Neural progenitor cell (in vitro differentiated cells): ENCODE measurements at regions not wholly inside any gene's neighbourhood (a gene's known extent, or its start where the extent isn't known, plus 50 kb on each side); places are given as distances from the start of the nearest gene placed in this dataset.
A peak's percentile ranks its signal among the peaks of the same experiment; 100 is the strongest.

Experiments used
- DNase-seq: peaks from one replicate; pipeline ENCODE4 v3.0.0-alpha.2; 2016; ENCODE audit warnings: low spot score
- H2AFZ ChIP-seq: fragments of 200-600 bp; sonication (generic); replicated peaks from 2 replicates; pipeline ENCODE4 v1.6.1; 2016; ENCODE audit warnings: antibody characterized with exemption
- H3F3A ChIP-seq: fragments of 200-600 bp; sonication (generic); 2 replicates; pipeline ENCODE4 v1.6.1; 2016; ENCODE audit warnings: antibody characterized with exemption, low read depth
- H3K27ac ChIP-seq: fragments of 200-600 bp; sonication (generic); 2 replicates; pipeline ENCODE4 v1.5.1; 2016; ENCODE audit warnings: mild to moderate bottlenecking
- H3K27me3 ChIP-seq: fragments of 200-600 bp; sonication (generic); 2 replicates; pipeline ENCODE4 v1.6.1; 2016; ENCODE audit warnings: mild to moderate bottlenecking, moderate library complexity
- H3K36me3 ChIP-seq: fragments of 200-600 bp; sonication (generic); 2 replicates; pipeline ENCODE4 v1.5.1; 2016
- H3K4me1 ChIP-seq: fragments of 200-600 bp; sonication (generic); 2 replicates; pipeline ENCODE4 v1.6.1; 2016; ENCODE audit warnings: mixed run types
- H3K4me2 ChIP-seq: fragments of 200-600 bp; sonication (generic); 2 replicates; pipeline ENCODE4 v1.6.1; 2016
- H3K4me3 ChIP-seq: fragments of 200-600 bp; sonication (generic); 2 replicates; pipeline ENCODE4 v1.5.1; 2016
- H3K79me2 ChIP-seq: fragments of 200-600 bp; sonication (generic); 2 replicates; pipeline ENCODE4 v1.6.1; 2016; ENCODE audit warnings: low read depth
- H3K9ac ChIP-seq: fragments of 200-600 bp; sonication (generic); 2 replicates; pipeline ENCODE4 v1.6.1; 2016
- H3K9me3 ChIP-seq: fragments of 200-600 bp; sonication (generic); 2 replicates; pipeline ENCODE4 v1.5.1; 2016; ENCODE audit warnings: low read depth
- H4K20me1 ChIP-seq: fragments of 200-600 bp; sonication (generic); 2 replicates; pipeline ENCODE4 v1.6.1; 2016; ENCODE audit warnings: low read depth
- H3K27ac Mint-ChIP-seq: 3 replicates; pipeline ENCODE4 v1.8.0; 2021; ENCODE audit warnings: mixed read lengths
- H3K27me3 Mint-ChIP-seq: 2 replicates; pipeline ENCODE4 v1.8.0; 2022; ENCODE audit warnings: low read depth, mild to moderate bottlenecking, inconsistent platforms, moderate library complexity, mixed read lengths; ENCODE audit not compliant: insufficient read depth
- H3K36me3 Mint-ChIP-seq: 3 replicates; pipeline ENCODE4 v1.8.0; 2021; ENCODE audit warnings: mixed read lengths
- H3K4me1 Mint-ChIP-seq: 3 replicates; pipeline ENCODE4 v1.8.0; 2021; ENCODE audit warnings: mixed read lengths
- H3K4me3 Mint-ChIP-seq: 3 replicates; pipeline ENCODE4 v1.8.0; 2021; ENCODE audit warnings: mild to moderate bottlenecking, moderate library complexity, mixed read lengths
- H3K9me3 Mint-ChIP-seq: 3 replicates; pipeline ENCODE4 v1.8.0; 2020; ENCODE audit warnings: mixed read lengths
- CTCF ChIP-seq: fragments of 200-600 bp; sonication (generic); IDR thresholded peaks from 2 replicates; pipeline ENCODE4 v1.5.1; 2017; ENCODE audit warnings: antibody characterized with exemption, mild to moderate bottlenecking
- EZH2 ChIP-seq: fragments of 200-600 bp; sonication (generic); IDR thresholded peaks from 2 replicates; pipeline ENCODE4 v1.6.1; 2017; ENCODE audit warnings: antibody characterized with exemption, mild to moderate bottlenecking, moderate library complexity
- EZH2phosphoT487 ChIP-seq: fragments of 200-600 bp; sonication (generic); IDR thresholded peaks from 2 replicates; pipeline ENCODE4 v1.6.1; 2017; ENCODE audit warnings: antibody characterized with exemption

- Histone ChIP-seq H3K9ac (no peak overlapping the region), H3F3A (no peaks in the 10 kb centered on the region), H2AFZ (no peak overlapping the region), H3K36me3 (no peaks in the 10 kb centered on the region), H3K79me2 (no peaks in the 10 kb centered on the region), H3K27ac (no peak overlapping the region), H3K4me3 (no peak overlapping the region), H3K4me1 (no peaks in the 10 kb centered on the region), H3K4me2 (no peak overlapping the region), H3K9me3 (no peaks in the 10 kb centered on the region), H4K20me1 (no peaks in the 10 kb centered on the region), H3K27me3 (no peaks in the 10 kb centered on the region)
- Mint-ChIP-seq H3K4me3 (no peak overlapping the region), H3K27me3 (peaks cover 3% of the 10 kb centered on the region), H3K36me3 (no peaks in the 10 kb centered on the region), H3K9me3 (no peaks in the 10 kb centered on the region), H3K4me1 (peaks cover 3% of the 10 kb centered on the region), H3K27ac (no peak overlapping the region)
- no peak for TF ChIP-seq EZH2
- no peak for TF ChIP-seq CTCF
- no peak for TF ChIP-seq EZH2phosphoT487
- no peak for DNase-seq
Observed at GRCh38 chr13:22967669-22968068, 213.1 kb upstream of the SGCG start.

GRCh38 chr13:22979952-22980351, 200.8 kb upstream of the SGCG start:
- no peak overlapping the region for H3K4me3 ChIP-seq
- H3K9me3 ChIP-seq, result no peaks in the 10 kb centered on the region
- no peaks in the 10 kb centered on the region for H3F3A ChIP-seq
- DNase-seq, result no peak
- no peak overlapping the region for H3K4me3 Mint-ChIP-seq
- H3K4me1 Mint-ChIP-seq, result peaks cover 4% of the 10 kb centered on the region
- H3K27ac Mint-ChIP-seq, result no peak overlapping the region
- no peaks in the 10 kb centered on the region for H3K36me3 ChIP-seq
- H4K20me1 ChIP-seq, result no peaks in the 10 kb centered on the region
- H3K79me2 ChIP-seq, result no peaks in the 10 kb centered on the region
- TF ChIP-seq EZH2, result no peak
- TF ChIP-seq EZH2phosphoT487, result no peak
- no peak for TF ChIP-seq CTCF
- H3K27ac ChIP-seq, result no peak overlapping the region
- no peaks in the 10 kb centered on the region for H3K4me1 ChIP-seq
- peaks cover 22% of the 10 kb centered on the region for H3K9me3 Mint-ChIP-seq
- H3K9ac ChIP-seq, result no peak overlapping the region
- no peaks in the 10 kb centered on the region for H3K27me3 ChIP-seq
- H3K36me3 Mint-ChIP-seq, result no peaks in the 10 kb centered on the region
- no peak overlapping the region for H3K4me2 ChIP-seq
- no peaks in the 10 kb centered on the region for H3K27me3 Mint-ChIP-seq
- peak overlapping the region; percentile 5 for H2AFZ ChIP-seq

- Mint-ChIP-seq H3K9me3 (peaks cover 28% of the 10 kb centered on the region), H3K27ac (no peak overlapping the region), H3K27me3 (no peaks in the 10 kb centered on the region), H3K36me3 (no peaks in the 10 kb centered on the region), H3K4me1 (no peaks in the 10 kb centered on the region), H3K4me3 (no peak overlapping the region)
- DNase-seq, result no peak
- Histone ChIP-seq H3K36me3 (no peaks in the 10 kb centered on the region), H3K9me3 (no peaks in the 10 kb centered on the region), H3K9ac (no peak overlapping the region), H3K27ac (no peak overlapping the region), H3K27me3 (no peaks in the 10 kb centered on the region), H3F3A (no peaks in the 10 kb centered on the region), H4K20me1 (no peaks in the 10 kb centered on the region), H2AFZ (no peak overlapping the region), H3K4me2 (no peak overlapping the region), H3K4me3 (no peak overlapping the region), H3K79me2 (no peaks in the 10 kb centered on the region), H3K4me1 (no peaks in the 10 kb centered on the region)
- TF ChIP-seq CTCF, result no peak
Observed at GRCh38 chr13:22980936-22981335, 199.8 kb upstream of the SGCG start.

- TF ChIP-seq CTCF (no peak), EZH2 (no peak), EZH2phosphoT487 (no peak)
- Mint-ChIP-seq H3K27ac (no peak overlapping the region), H3K27me3 (peaks cover 2% of the 10 kb centered on the region), H3K4me1 (peaks cover 8% of the 10 kb centered on the region), H3K36me3 (no peaks in the 10 kb centered on the region), H3K4me3 (no peak overlapping the region), H3K9me3 (peaks cover 5% of the 10 kb centered on the region)
- H3K9me3 ChIP-seq, result peaks cover 4% of the 10 kb centered on the region
- no peak overlapping the region for H3K4me3 ChIP-seq
- H3K9ac ChIP-seq, result no peak overlapping the region
- H3F3A ChIP-seq, result no peaks in the 10 kb centered on the region
- H3K27ac ChIP-seq, result no peak overlapping the region
- H3K4me1 ChIP-seq, result peaks cover 9% of the 10 kb centered on the region
- no peaks in the 10 kb centered on the region for H3K27me3 ChIP-seq
- H3K4me2 ChIP-seq, result peak overlapping the region; percentile 47
- DNase-seq, result no peak
- no peaks in the 10 kb centered on the region for H3K36me3 ChIP-seq
- H3K79me2 ChIP-seq, result no peaks in the 10 kb centered on the region
- H4K20me1 ChIP-seq, result no peaks in the 10 kb centered on the region
- no peak overlapping the region for H2AFZ ChIP-seq
Observed at GRCh38 chr13:22993148-22993547, 187.6 kb upstream of the SGCG start.
